ENCODE measurements at regions not wholly inside any gene's neighbourhood (a gene's known extent, or its start where the extent isn't known, plus 50 kb on each side); places are given as distances from the start of the nearest gene placed in this dataset.
"Not testable (repeated sequence)": the region's sequence is repeated elsewhere in the genome, so short reads cannot be mapped to it uniquely, and the experiment has no call there.

DNA sequence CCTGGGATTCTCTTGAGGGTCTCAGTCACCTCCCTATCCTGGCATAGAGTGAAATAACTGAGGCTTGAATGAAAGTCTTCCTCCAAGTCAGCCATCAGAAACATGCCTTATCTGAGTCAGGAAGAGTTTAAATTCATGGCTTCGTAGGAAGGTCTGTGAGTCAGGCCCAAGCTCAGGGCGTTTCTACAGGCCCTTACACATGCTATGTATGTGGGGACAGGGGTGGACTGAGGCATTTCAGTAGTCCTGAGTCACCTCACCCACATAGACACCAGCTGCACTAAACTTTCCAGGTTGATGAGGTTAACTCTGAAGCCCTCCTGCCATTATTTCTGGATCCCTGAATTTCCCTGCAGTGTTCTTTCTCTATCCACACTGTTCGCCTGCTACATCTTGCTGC lies 134.6 kb upstream of the RCN1 start:
- no peak for DNase-seq

DNA sequence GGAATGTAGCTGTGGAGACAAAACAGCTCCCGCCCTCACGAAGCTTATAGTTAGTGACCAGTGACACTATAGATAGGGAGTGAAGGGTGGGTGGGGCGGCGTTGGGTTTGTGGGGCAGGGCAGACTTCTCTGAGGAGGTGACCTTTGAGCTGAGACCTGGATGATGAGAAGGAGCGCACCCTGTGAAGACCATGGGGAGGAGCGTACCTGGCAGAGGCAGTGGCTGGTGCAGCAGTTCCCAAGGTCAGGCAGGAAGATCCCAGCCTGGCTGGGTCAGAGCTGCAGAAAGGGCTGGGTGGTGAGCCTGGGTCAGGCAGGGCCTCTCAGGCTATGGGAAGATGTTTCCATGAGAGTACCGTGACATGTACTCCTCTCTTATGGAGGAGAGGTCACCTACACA lies 135.0 kb upstream of the RCN1 start:
- DNase-seq, result no peak

DNA sequence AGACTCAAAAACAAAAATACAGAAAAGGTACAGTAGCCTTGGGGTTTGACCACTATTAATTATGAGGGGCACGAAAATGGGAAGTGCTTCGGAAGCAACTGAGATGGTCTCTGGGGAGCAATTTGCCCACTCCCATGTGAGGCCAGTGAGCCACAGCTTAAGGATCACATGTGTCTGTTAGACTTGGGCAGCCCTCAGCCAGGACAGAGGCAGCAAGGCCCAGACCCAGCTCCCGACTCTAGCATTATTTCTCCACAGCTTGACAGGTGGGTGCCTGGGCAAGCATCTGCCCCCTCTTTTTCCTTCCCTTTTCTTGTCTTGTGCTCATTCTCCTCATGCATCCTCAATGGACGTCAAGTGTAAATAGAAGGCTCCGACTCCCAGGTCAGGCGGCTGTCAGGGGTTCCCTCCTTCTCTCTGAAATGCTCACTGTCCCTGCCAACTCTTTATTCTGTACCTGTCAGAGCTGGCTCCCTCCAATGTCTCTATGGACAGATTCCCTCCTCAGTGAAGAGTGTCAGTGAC lies 137.0 kb upstream of the RCN1 start:
- DNase-seq, result no peak

DNA sequence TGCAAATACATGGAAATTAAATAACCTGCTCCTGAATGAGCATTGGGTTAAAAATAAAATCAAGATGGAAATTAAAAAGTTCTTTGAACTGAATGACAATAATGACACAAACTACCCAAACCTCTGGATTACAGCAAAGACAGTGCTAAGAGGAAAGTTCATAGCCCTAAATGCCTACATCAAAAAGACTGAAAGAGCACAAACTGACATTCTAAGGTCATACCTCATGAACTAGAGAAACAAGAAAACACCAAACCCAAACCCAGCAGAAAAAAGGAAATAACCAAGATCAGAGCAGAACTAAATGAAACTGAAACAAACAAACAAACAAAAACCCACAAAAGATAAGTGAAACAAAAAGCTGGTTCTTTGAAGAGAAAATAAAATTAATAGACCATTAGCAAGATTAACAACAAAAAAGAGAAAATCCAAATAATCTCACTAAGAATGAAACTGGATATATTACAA lies 138.6 kb upstream of the PAX6 start:
- DNase-seq, result not testable (repeated sequence)

DNA sequence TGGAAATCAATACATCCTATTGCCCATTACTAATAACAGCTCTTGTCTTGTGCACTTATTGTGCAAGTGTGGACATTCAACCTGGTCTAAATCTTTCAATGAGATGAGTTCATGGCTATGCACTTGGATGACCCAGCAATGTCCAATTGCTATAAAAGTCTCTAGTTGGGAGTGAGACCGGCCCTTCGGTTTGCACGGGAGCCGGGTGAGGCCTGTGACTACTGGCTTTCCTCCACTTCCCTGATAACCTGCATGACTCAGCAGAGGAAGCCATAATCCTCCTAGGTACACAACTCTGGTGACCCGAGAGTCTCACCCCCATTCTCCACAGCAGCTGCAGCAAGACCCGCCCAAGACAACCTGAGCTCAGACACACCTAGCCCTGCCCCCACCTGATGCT lies 135.9 kb upstream of the PAX6 start:
- no peak for DNase-seq

DNA sequence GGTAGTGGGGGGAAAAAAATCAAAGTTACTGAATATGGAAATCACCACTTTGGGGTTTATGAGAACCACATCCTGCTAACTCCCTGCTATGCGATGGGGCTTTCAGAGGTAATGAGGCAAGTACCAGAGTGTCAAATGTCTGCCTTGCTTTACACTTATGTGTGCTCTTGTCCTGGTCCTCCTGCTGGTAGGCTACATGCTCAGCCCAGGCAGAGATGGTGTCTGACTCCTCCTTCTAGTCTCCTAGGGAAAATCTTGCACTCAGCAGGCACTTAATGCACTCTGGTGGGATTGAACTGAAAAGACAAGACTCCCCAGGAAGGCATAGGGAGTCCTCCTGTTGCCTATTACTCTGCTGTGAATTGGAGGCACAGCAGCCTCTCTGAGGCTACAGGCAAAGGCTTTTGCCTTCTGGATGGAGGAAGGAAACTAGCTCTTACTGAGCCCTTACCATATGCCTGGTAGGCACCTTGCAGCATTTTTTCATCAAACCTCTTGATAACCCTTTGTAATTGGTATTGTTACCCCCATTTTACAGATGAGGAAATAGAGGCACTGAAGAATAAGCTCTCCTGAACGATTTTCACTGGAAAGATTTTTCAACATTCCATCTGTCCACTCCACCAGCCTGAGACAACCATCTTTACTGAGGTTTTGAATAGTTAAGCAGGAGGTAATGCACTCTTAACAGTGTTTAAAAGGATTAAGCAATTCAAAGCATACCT lies 132.1 kb upstream of the PAX6 start:
- no peak for DNase-seq

DNA sequence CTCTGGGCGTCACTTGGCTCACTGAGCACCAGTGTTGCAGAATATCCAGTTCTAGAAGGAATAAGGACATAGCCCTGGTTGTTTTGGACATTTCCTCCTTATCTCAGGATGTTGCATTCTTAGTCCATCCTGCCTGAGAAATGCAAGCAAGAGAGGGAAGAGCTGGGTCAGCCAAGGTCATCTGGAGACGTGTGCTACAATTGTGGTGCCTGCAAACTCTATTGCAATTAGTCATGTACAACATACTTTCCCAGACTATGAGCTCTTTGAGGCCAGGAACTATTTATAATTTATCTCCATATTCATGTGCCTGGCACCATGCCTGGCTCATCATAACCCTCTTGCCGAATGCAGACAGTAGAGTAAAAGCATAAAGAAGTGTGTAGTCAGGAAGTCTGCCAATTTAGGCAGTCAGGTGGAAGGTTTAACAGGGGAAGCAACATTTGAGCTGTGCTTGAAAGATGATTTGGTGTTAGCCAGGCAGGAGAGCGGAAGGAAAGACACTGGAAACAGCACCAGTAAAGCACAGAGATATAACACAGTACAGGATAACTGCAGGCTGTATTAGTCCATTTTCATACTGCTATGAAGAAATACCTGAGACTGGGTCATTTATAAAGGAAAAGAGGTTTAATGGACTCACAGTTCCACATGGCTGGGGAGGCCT lies 129.4 kb upstream of the PAX6 start:
- no peak for DNase-seq

DNA sequence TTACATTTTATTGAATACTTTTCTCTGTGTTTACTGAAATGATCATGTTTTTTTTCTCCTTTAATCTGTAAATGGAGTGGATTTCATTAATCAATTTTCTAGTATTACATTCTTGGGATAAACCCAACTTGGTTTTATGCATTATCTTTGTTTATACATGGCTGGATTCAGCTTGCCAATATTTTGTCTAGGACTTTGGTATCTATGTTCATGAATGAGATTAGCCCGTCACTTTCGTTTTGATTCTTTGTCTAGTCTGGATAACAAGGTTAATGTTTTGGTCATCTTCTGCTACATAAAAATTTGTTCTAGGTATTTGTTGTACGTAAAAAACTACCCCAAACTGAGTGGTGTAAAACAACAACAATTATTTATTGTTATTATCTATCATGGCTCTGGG lies 127.9 kb upstream of the PAX6 start:
- DNase-seq, result no peak

DNA sequence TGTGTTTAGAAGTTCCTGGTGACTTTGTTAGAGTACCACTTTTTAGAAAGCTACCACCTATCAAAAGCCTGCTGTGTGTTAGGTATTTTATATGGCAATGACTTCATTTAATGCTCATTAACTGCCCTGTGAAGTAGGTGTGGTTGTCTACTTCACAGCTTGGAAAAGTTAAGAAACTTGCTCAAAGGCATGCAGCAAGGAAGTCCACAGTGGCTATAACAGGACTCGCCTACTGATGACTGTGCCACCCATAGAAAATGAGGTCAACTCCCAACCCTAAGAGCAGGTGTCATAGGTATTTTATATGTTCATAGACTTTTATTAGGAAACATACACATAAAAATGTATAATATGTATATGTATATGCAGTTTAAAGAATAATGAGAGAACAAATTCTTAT lies 125.2 kb upstream of the PAX6 start:
- no peak for DNase-seq

DNA sequence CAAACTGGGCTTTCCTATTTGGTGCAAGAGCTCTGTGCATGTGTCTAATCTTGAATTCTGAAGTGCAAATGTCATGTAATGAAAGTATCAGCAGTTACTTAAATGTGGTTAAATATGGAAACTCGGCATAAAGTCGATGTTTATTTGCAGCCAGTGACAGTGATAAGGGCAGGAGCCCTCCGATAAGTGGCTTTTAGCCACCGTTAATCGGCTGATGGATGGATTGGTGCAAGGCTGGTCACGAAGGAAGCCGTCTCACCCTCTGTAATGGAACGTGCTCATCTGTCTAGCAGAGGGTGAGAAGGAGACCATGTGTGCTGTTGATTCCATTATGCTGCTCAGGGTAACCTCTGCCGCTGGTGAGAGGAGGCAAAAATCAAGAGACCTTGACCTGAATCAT lies 121.8 kb upstream of the PAX6 start:
- no peak for DNase-seq

DNA sequence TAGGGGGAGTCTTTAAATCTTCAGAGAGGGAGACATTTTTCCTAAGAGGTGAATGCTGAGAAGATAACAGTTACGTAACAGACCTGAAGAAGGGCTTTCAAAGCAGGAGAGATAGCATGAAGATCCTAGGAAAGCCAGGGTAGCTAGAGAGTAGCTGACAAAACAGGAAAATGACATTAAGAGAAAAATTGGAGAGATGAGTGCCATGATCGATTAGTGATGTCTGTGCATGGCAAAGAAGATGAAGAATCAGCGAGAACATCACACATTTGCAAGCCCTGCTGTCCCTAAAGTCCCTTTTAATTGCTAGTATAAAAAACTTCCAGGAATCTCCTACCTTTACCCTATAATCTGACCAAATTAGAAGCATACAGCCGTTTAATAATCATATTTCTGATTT lies 116.9 kb upstream of the PAX6 start:
- no peak for DNase-seq

DNA sequence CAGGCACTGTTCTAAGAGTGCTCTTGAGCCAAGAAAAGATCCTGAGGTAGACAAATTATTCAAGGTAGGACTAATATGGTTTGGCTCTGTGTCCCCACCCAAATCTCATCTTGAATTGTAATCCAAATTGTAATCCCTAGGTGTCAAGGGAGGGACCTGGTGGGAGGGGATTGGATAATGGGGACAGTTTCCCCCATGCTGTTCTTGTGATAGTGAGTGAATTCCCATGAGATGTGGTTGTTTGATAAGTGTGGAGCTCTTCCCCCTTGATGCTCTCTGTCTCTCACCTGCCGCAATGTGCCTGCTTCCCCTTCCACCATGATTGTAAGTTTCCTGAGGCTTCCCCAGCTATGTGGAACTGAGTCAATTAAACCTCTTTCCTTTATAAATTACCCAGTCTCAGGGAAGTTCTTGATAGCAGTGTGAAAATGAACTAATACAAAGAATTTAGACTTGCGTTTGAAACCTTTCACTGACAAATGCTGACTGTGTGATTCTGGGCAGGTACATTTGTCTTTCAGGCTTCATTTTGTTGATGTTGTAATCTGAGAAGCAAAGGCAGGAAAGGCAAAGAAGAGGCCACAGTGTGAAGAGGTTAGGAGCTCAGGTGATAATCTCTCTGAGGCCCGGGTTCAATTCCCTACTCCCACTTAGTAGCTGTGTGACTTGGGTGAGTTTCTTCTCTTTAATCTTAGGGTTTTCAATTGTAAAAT lies 115.8 kb upstream of the PAX6 start:
- DNase-seq, result no peak

DNA sequence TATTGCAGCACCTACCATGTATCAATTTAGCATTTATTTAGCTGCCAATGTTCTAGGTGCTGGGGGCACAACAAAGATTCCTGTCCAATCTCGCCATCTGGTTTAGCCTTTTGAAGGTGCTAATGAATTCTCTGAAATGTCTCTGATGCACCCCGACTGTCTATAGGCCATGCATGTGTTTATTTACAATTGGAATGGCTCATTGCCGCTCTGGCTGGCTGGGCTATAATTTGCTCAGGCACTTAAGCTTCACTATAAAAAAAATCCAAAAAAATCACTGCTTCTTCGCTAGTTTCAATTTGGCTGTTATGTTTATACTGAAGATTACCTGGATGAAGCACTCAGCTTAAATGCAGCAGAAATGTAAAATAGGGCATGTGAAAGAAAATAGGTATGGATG lies 115.0 kb upstream of the PAX6 start:
- no peak for DNase-seq

DNA sequence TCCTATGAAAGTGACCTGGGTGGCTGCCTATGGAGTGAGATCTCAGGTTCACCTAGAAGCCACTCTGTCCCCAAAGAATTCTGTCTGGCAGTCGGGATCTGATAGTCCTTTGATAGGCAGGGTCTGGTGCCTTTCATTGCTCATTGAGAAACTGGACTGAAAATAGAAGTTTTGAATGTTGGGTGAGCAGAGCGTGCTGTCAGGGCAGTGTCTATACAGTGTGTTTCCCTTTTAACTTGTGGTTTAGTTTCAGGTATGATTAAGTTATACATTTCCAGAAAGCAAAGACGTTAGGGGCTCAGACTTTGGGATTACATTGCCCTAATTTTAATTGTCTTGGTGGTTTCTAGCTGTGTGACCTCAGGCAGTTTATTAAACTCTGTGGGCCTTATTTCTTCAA lies 111.3 kb upstream of the PAX6 start:
- no peak for DNase-seq

DNA sequence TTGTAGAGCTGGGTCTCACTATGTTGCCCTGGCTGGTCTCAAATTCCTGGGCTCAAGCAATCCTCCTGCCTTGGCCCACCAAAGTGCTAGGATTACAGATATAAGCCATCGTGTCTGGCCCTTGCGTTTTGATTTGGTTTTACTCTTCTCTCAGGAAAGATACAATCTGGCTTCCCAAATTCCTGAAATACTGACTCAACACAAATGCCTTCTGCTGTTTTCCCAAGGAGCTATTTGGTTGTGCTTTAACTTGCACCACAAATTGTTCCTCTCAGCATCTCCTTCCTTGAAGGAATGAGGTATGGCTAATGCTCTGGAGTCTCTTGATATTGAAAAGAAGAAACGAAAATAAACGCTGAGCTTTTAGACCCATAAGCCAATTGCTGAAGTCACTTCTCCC lies 110.0 kb upstream of the PAX6 start:
- no peak for DNase-seq

DNA sequence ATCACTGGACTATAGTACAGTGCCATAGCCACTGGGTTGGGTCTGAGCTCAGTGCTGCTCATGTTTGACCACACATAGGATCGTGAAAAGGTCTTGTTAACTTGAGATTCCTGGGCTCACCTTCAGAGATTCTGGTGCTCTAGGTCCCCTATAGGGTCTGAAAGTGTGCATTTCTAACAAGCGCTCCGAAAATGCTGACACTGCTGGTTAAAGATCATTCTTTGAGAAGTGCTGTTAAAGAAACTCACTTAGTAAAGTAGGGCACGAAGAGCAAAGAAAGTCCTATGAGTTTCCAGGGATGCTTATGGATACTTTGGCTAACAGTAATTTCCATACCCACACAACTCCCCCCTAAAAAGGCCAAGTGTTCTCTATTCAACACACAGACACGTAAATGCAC lies 108.1 kb upstream of the PAX6 start:
- no peak for DNase-seq

DNA sequence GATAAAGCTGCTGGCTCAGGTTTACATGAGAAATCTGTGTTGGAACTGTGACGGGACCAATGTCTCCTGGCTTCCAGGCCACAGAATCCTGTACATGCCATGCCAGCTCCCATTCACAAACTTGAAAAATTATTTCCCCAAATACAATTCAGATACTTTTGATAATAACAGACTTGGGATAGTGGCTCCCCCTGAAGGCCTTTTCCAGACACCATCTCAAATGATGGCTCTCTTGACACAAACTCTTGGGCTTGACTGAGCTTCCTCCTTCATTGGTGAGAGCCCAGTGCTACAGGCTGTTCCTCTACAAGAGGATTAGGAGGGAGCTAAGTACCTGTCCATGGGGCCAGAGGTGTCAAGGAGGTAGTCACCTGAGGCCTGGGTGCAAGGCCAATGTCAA lies 104.7 kb upstream of the PAX6 start:
- DNase-seq, result no peak

DNA sequence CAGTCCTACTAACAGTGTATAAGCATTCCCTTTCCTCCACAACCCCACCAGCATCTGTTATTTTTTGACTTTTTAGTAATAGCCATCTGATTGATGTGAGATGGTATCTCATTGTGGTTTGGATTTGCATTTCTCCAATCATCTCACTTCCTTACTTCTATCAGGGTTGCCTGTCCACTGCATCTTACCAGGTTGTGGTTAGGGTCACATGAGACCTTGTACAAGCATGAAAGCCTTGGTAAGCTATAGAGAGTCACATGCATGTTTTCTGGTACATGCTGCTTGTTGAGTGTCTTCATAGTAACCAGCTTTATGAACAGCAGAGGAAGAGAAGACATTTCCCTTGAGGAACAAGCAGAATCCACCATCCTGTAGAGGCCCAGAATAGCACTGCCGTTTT lies 102.9 kb upstream of the PAX6 start:
- DNase-seq, result no peak

DNA sequence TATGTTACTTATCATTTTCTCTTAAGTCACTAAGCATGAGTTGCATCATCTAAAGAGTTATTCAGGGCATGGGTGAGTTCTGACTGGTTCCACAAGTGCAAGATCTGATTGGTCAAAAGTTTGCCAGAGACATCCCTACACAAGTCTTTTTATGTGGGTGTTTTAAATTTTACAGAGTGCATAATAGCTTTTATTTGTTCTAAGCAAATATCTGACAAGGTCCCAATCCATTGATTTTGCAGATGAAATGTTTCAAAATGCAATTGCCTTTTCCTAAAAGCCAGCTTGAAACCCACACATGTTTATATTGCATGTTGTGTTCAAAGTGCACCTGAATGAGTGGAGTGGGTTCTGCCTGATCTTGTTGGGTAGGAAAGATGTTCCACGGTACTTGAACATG lies 101.7 kb upstream of the PAX6 start:
- no peak for DNase-seq

DNA sequence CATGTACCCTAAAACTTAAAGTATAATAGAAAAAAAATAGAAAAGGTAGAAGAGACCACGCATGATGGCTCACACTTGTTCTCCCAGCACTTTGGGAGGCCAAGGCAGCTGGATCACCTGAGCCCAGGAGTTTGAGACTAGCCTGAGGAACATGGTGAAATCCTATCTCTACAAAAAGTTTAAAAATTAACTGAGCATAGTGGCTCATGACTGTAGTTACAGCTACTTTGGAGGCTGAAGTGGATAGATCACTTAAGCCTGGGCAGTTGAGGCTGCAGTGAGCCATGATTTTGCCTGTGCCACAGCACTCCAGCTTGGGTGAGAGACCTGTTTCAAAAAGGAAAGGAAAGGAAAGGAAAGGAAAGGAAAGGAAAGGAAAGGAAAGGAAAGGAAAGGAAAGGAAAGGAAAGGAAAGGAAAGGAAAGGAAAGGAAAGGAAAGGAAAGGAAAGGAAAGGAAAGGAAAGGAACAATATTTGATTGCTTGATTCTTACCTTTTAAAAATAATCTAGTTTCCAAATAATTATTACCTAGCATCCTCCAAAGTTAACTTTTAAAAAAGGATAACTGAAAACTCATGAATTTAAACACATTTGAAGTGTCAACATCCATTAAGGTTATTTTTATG lies 99.9 kb upstream of the PAX6 start:
- DNase-seq, result no peak

DNA sequence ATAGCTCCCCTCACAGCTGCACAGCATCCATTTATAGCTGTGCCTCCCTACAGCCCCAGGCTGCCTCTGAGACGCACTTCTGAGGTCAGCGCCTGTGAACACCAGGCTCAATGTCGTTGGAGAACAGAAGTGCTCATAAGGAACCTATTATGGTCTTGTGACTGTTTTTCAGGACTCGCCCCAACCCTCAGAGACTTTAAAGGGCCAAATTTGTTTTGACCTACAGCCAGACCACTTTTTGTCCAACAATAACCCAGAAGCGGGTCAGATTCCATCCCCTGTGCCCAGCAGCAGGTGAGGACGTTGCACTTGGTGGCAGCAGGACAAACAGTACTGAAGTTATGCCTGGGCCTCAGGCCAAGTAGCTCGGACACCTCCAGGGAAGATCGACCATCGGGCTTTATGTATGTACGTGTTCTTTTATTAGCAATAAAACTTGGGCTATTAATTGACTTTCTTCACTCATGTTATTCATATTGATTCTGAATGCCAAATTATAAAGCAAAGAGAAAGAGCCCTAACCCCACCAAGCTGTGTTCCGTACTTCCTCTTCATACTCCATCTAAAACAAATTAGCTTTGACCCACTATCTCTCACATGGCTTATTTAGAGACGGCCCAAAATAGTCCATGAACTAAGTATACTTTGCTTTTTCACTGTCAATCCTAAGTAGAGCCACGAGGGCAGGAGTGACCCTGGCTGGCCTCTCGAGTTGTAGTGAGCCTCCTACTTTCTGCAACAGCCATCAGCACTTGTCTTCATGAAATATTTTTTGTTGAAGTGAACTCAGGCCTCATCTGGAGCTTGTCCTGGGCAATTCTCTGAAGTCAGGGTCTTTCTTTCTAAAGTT lies 92.3 kb upstream of the PAX6 start:
- no peak for DNase-seq

DNA sequence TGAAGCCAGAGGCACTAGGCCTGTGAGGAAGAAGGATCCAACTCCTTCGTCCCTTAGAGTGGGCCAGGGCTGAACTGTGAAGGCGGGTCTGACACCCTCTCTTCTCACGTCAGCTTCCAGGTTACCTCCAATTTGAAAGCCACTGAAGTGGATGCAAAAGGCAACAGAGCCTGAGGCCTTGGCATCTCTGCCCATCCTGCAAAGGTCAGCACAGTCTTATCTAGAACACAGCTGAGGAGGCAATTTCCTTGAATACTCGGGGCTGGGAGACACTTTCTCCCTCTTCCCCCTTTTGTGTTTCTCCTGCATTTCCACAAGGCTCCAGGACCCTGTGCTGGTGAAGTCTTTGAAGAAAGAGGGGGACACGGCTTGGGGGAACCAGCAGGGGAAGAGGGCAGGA lies 91.6 kb upstream of the PAX6 start:
- DNase-seq, result no peak

DNA sequence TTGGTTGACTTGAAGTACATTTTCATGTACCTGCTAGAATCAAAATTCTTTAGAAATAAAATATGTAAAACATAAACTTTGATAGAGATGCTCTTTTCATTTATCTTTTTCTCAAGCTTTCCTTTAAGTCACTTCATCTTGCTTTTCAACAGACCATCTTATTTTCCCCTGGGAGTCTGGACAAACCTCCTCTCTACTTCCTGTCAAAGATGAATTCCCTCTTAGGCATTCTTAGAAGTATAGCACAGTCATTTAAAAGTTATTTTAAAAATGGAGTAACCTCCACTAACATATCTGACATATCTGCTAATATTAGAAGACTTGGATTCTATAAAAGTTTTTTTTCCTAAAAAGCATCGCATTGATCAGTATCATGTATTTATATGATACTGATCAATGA lies 84.8 kb upstream of the PAX6 start:
- no peak for DNase-seq
